RKO (cell line): ENCODE measurements at regions not wholly inside any gene's neighbourhood (a gene's known extent, or its start where the extent isn't known, plus 50 kb on each side); places are given as distances from the start of the nearest gene placed in this dataset.

Experiments
- DNase-seq: peaks from one replicate; pipeline ENCODE4 v3.0.0-alpha.2; 2016; ENCODE audit warnings: low spot score

DNA sequence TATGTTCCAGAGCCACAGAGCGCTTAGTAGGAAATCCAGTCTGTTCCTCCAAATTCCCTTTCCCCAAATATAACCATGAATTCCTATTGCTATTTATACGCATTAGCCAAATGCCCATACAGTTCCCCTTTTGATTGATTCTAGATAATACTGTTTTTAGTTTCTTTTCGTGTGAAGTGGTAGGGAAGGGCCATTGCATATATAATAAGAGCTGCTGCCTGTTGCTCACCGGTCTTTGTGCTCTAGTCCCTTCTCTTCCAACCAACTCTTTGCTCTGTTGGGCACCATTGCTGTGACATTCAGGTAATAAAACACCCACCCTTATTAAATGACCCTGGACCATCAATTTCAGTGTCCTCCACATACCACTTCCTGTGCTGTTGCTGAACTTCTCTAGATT is 379.9 kb upstream of the KCNMB2 start:
- DNase-seq = no peak

- no peak for DNase-seq
Observed at GRCh38 chr3:178159691-178160220, 376.5 kb upstream of the KCNMB2 start.

- DNase-seq = no peak
Observed at GRCh38 chr3:178169421-178169820, 366.8 kb upstream of the KCNMB2 start.

GRCh38 chr3:178170698-178171535 is 365.3 kb upstream of the KCNMB2 start:
- DNase-seq = peak; percentile 40

DNA sequence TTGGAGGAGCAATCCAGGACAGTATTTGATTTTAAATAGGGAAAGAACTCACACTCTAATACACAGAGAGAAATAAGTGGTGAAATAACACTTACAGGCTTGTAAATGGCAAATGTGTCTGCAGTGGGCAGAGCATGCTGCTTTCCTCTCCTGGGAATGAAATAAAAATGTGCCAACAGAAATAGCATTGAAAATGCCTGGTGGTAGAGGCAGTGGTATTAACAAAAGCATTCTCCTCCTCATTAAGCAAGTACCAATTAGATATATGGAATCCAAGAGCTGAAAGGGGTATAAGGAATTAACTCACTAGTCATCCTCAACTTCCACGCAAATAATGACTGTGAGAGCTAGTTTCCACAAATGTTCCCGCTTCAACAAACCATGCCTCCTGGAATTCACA is 364.1 kb upstream of the KCNMB2 start:
- DNase-seq = no peak

GRCh38 chr3:178174201-178174915 is 361.9 kb upstream of the KCNMB2 start:
- DNase-seq = no peak

GRCh38 chr3:178181088-178181487 is 355.1 kb upstream of the KCNMB2 start:
- DNase-seq = no peak

DNA sequence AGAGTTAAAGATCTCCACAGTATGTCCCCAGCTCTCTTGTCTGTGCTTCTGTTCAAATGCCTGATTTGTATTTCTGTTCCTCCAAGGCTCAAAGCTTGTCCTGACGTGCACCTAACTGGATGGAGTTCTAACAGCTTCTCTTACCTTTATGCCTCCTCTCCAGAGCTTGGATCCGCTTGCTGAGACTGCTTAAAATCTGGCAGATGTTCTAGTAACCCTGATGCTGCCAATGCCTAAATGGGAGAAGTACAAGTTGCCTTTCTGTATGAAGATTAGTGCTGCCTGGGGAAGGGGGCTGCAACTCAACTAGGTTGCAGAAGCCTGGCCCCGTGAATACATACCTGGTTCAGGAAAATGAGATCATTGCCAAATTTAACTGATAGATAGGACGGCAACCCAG is 354.5 kb upstream of the KCNMB2 start:
- no peak for DNase-seq

DNA sequence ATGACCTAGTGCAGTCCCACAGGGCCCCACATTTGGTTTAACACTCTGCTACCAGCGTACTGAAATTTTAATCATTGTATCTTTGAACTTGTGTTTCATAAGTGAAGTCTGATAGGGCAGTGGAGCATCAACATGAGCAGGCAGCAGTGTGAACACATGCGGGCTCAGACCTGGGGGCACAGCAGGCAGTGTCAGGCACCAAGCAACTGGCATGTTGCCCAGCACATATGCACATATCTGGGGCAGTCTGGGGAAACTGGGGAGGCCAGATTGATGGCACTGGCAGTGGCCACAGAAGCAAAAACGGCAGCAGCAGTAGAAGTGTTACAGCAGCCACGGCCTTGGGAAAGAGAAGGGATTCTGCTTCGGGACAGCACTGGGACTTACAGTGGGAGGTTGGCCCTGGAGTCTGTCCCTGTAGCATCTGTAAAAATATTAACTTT is 353.9 kb upstream of the KCNMB2 start:
- DNase-seq = no peak

DNA sequence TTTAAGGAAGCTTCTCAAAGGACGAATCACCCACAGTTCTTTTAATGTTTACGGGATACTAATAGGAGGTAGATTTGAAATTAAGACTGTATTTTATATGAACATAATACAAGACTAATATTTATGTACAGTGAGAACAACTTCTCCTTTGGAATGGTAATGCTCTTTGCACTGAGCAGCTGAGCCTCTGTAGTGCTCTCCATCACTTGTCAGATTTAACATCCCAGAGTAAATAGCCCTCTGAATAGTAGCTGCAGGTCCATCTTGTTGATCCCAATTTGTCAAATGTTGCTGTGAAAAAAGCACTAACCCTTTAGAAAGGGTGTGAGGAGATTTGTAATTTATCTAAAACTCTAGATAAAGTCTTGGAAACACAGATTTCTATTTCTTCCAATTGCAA is 351.4 kb upstream of the KCNMB2 start:
- no peak for DNase-seq

- no peak for DNase-seq
Observed at GRCh38 chr3:178186666-178187065, 349.6 kb upstream of the KCNMB2 start.

DNA sequence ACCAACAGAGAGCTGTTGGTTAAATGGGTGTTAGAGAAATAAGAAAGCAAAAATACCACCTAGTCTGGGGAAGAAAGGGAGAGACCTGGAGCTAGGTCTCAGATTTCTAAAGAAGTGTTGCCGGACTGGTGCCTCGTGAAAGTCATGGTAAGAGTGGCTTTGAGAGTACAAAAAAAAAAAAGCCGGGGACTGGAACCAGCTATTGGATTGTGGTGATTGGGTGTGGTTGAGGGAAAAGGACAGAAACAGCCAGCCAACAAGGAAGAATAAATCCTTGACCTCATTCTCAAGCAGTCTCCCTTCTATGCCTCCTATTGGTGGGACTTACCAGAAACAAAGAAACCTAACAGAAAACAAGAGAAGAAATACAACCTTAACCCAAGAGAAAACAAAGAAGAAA is 346.4 kb upstream of the KCNMB2 start:
- DNase-seq = no peak

DNA sequence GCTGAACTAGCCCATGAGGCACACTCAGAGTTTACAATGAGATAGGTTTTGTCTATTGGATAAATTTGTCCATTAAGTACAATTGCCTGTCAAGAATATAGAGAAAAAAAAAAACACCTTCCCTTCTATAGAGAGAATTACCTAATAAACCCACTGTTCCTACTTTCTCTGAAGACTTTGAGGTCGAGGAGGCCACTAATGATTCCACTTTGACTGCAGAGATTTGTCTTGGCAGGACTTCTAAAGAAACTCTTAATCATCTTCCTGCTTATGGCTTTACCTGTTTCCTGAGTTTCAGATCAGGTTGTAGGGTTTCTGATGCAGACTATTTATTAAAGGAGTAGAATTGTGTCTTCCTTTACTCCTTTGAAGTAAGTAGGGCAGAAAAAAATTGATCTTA is 342.4 kb upstream of the KCNMB2 start:
- DNase-seq = no peak

GRCh38 chr3:178194539-178194938 is 341.7 kb upstream of the KCNMB2 start:
- no peak for DNase-seq

DNA sequence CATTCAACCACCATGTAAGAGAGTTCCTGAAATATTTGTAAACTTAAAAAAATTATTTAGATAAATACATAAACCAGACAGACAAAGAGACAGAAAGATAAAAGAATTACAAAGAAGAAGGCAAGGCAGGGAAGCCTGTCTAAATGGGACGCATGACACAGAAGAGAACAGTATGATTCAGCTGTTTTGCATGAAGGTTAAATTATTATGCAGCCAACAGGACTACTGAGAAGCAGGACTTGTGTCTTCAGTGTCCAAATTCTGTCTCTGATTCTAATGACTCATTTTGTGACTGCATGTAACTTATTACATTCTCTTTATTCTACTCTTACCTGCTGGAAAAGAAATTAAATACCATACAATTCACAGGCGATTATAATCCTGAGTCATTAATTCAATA is 340.4 kb upstream of the KCNMB2 start:
- DNase-seq = no peak

- no peak for DNase-seq
Observed at GRCh38 chr3:178198329-178198728, 337.9 kb upstream of the KCNMB2 start.

GRCh38 chr3:178200316-178200715 is 335.9 kb upstream of the KCNMB2 start:
- no peak for DNase-seq

GRCh38 chr3:178201714-178202113 is 334.5 kb upstream of the KCNMB2 start:
- DNase-seq = no peak

GRCh38 chr3:178202194-178202593 is 334.0 kb upstream of the KCNMB2 start:
- no peak for DNase-seq

GRCh38 chr3:178203165-178203564 is 333.1 kb upstream of the KCNMB2 start:
- no peak for DNase-seq

DNA sequence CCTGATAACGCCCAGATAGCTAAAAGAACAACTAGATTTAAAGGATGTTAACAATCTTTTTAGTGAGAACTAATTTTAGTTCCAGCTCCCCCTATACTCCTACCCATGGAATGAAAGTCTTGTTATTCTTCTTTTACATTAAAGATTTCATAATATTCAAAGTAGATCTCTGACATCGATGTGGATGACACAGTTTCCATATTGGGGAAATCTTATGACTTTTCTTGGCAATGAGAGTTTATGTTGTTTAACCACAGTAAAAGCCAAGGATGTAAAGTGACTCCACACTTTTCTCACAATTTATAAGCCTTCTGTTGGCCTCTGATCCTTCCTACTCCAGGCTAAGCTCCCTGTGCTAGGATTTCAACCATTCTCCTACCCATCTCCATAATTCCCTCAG is 332.6 kb upstream of the KCNMB2 start:
- DNase-seq = no peak

DNA sequence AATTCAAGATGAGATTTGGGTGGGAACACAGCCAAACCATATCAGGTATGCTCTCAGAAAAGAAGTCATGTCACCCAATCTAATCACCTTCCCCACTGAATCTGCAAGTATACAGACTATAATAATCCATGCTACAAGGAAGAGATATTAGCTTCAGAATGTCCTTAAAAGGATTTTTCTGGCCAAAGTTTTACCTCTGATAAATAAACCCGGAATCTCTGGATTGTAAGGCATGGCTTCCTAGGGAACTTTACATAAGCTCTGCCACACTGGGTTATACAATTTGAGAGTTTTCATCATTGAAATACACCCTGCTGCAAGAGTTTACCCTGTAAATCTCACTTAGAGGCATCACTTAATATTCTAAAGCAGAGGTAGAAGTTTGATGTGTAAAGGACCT is 330.5 kb upstream of the KCNMB2 start:
- DNase-seq = no peak

GRCh38 chr3:178206521-178206920 is 329.7 kb upstream of the KCNMB2 start:
- no peak for DNase-seq
